ENCODE measurements at regions not wholly inside any gene's neighbourhood (a gene's known extent, or its start where the extent isn't known, plus 50 kb on each side); places are given as distances from the start of the nearest gene placed in this dataset.

DNA sequence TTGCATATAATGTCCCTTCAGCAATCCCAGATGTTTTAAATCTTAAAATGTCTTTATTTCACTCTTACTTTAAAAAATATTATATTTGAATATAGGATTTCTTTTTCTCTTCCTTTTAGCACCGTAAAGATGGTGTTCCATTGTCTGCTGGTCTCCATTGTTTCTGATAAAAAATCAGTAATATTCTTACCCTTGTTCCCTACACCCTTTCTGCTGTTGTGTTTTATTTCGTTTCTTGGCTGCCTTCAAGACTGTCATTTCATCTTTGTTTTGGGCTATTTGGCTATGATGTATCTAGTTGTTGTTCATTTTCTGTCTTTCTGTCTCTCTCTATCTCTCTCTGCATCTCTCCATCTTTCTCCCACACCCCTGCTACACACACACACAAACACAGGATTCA is 197.9 kb downstream of the IRX2 start:
- no peak overlapping the region for H3K4me3 Mint-ChIP-seq (ENCODE audit: unreplicated experiment)
- peaks cover 30% of the 10 kb centered on the region for H3K9me3 Mint-ChIP-seq (ENCODE audit: unreplicated experiment)
- H3K27ac Mint-ChIP-seq (ENCODE audit: low read depth, unreplicated experiment) = no peak overlapping the region
- DNase-seq (ENCODE audit: unreplicated experiment) = no peak
- BruUV-seq (replicated peaks) = no TSS peak
- intact Hi-C loops (cut with micrococcal nuclease) = no loop called here
- peaks cover 3% of the 10 kb centered on the region for H3K4me1 Mint-ChIP-seq (ENCODE audit: insufficient read depth, unreplicated experiment)
- CTCF ChIA-PET = no interaction called here
- TF ChIP-seq, protein P1, sequence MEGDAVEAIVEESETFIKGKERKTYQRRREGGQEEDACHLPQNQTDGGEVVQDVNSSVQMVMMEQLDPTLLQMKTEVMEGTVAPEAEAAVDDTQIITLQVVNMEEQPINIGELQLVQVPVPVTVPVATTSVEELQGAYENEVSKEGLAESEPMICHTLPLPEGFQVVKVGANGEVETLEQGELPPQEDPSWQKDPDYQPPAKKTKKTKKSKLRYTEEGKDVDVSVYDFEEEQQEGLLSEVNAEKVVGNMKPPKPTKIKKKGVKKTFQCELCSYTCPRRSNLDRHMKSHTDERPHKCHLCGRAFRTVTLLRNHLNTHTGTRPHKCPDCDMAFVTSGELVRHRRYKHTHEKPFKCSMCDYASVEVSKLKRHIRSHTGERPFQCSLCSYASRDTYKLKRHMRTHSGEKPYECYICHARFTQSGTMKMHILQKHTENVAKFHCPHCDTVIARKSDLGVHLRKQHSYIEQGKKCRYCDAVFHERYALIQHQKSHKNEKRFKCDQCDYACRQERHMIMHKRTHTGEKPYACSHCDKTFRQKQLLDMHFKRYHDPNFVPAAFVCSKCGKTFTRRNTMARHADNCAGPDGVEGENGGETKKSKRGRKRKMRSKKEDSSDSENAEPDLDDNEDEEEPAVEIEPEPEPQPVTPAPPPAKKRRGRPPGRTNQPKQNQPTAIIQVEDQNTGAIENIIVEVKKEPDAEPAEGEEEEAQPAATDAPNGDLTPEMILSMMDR (IDR thresholded peaks at IDR 0.05; ENCODE audit: unreplicated experiment) = no peak
- H3K27me3 Mint-ChIP-seq (ENCODE audit: insufficient read depth, unreplicated experiment) = no peaks in the 10 kb centered on the region
- POLR2A ChIA-PET = no interaction called here
- no peaks in the 10 kb centered on the region for H3K36me3 Mint-ChIP-seq (ENCODE audit: insufficient read depth, unreplicated experiment)

DNA sequence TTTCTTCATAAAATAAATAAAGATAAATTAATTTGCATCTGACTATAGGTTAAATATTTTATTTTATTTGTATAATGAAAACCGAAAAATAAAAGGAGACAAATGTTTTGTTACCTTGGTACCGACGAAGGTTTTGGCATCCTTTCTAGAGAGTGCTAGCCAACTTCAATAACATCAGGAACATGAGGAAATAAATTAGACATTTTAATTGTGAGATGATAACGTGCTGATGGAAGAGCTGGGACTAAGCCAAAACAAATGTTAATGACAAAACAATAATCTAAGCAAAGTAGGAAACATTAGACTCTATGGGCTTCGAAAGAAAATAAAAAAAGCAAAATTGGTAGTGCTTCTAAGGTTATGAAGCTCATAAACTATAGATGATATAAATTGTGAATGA is 201.0 kb downstream of the IRX2 start:
- TF ChIP-seq, protein P1 (IDR thresholded peaks at IDR 0.05; ENCODE audit: unreplicated experiment) = no peak
- no peak for DNase-seq (ENCODE audit: unreplicated experiment)
- Mint-ChIP-seq H3K27ac (ENCODE audit: low read depth, unreplicated experiment) (no peak overlapping the region), H3K36me3 (ENCODE audit: insufficient read depth, unreplicated experiment) (no peaks in the 10 kb centered on the region), H3K4me3 (ENCODE audit: unreplicated experiment) (no peak overlapping the region), H3K27me3 (ENCODE audit: insufficient read depth, unreplicated experiment) (no peaks in the 10 kb centered on the region), H3K9me3 (ENCODE audit: unreplicated experiment) (peaks cover 22% of the 10 kb centered on the region), H3K4me1 (ENCODE audit: insufficient read depth, unreplicated experiment) (peaks cover 4% of the 10 kb centered on the region)
- CTCF ChIA-PET = interaction anchor here (0.7 kb wide), 1 partner anchor 51 kb away, joined by 3 read pairs; no protein-coding TSS in a partner anchor
- BruUV-seq (replicated peaks) = no TSS peak
- intact Hi-C loops (cut with micrococcal nuclease) = no loop called here
- POLR2A ChIA-PET = interaction anchor here (0.5 kb wide), 1 partner anchor 1483 kb away, joined by 3 read pairs; no protein-coding TSS in a partner anchor

DNA sequence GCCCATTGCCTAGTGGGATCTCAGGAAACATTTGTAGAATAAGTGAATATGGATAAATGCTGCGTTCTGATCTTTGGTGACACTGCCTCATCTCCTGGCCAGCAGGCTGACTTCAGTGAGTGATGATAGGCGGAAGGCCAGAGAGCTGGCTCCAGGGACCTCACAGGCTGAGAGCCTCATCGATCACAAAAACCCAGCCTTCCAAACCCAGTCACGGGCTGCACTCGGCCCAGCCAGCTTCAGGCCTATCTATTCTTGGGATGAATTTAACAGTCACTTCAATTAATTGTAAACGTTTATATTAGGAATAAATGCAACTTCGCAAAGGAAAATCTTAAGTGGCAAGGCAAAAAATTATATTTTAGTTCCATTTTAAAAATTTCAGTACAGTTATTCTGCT is 201.6 kb downstream of the IRX2 start:
- BruUV-seq (replicated peaks) = no TSS peak
- TF ChIP-seq, protein P1 (IDR thresholded peaks at IDR 0.05; ENCODE audit: unreplicated experiment) = no peak
- intact Hi-C loops (cut with micrococcal nuclease) = no loop called here
- H3K27me3 Mint-ChIP-seq (ENCODE audit: insufficient read depth, unreplicated experiment) = no peaks in the 10 kb centered on the region
- H3K4me3 Mint-ChIP-seq (ENCODE audit: unreplicated experiment) = no peak overlapping the region
- ChIA-PET CTCF (interaction anchor here (0.7 to 0.9 kb wide), 2 partner anchors 14 to 52 kb away, joined by 3 read pairs; no protein-coding TSS in a partner anchor), POLR2A (interaction anchor here (0.5 to 0.7 kb wide), 2 partner anchors 629 to 1484 kb away, joined by 3 to 4 read pairs; no protein-coding TSS in a partner anchor)
- no peak for DNase-seq (ENCODE audit: unreplicated experiment)
- peaks cover 4% of the 10 kb centered on the region for H3K4me1 Mint-ChIP-seq (ENCODE audit: insufficient read depth, unreplicated experiment)
- H3K27ac Mint-ChIP-seq (ENCODE audit: low read depth, unreplicated experiment) = no peak overlapping the region
- no peaks in the 10 kb centered on the region for H3K36me3 Mint-ChIP-seq (ENCODE audit: insufficient read depth, unreplicated experiment)
- peaks cover 16% of the 10 kb centered on the region for H3K9me3 Mint-ChIP-seq (ENCODE audit: unreplicated experiment)

DNA sequence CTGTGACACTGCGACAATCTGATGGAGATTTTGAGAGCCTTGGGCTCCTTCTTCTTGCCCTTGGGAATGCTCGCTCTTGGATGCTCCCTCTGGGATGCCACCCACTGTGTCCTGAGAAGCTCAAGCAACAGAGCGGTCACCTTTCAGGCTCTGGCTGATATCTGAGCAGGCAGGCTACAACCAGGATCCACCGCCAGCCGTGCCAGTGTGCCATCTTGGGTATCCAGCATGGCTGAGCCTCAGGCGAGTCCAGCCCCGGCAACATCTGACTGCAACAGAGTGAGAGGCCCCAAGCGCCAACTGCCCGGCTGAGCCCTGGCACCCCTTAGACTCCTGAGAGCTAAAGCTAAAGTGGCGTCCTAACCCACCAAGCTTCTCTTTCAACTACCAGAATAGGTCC is 202.1 kb downstream of the IRX2 start:
- Mint-ChIP-seq H3K9me3 (ENCODE audit: unreplicated experiment) (peaks cover 10% of the 10 kb centered on the region), H3K4me1 (ENCODE audit: insufficient read depth, unreplicated experiment) (peaks cover 4% of the 10 kb centered on the region), H3K27ac (ENCODE audit: low read depth, unreplicated experiment) (no peak overlapping the region), H3K36me3 (ENCODE audit: insufficient read depth, unreplicated experiment) (no peaks in the 10 kb centered on the region), H3K27me3 (ENCODE audit: insufficient read depth, unreplicated experiment) (no peaks in the 10 kb centered on the region), H3K4me3 (ENCODE audit: unreplicated experiment) (no peak overlapping the region)
- no TSS peak for BruUV-seq (replicated peaks)
- TF ChIP-seq, protein P1 (IDR thresholded peaks at IDR 0.05; ENCODE audit: unreplicated experiment) = no peak
- POLR2A ChIA-PET = interaction anchor here (0.7 kb wide), 1 partner anchor 629 kb away, joined by 4 read pairs; no protein-coding TSS in a partner anchor
- DNase-seq (ENCODE audit: unreplicated experiment) = no peak
- intact Hi-C loops (cut with micrococcal nuclease) = no loop called here
- CTCF ChIA-PET = interaction anchor here (0.9 kb wide), 1 partner anchor 14 kb away, joined by 3 read pairs; no protein-coding TSS in a partner anchor

All from MCF 10A (cell line).